Islet of Langerhans (tissue), 1 donor: ENCODE measurements at regions not wholly inside any gene's neighbourhood (a gene's known extent, or its start where the extent isn't known, plus 50 kb on each side); places are given as distances from the start of the nearest gene placed in this dataset.

Experiments
- FAIRE-seq: peaks from one replicate; lab custom pipeline; 2011; peaks lifted over from hg19 to GRCh38; lab: Jason Lieb, UNC

DNA sequence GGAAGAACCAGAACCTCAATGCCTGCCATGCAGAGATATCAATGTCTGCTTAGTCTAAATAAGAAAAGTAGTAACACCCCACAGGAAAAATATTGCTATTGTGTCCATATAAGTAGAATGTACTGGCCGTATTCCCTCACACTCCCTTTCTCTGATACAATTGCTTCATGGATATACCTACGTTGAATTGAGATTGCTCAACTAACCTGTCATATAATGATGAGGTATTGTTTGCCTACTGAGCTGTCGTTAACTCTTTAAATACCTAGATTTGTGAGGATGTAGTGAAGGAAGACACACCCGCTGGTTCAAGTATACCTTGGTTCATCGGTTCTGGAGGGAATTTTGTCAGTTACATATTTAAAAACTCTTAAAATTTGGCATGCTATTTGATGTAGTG is 480.7 kb upstream of the TCF4 start:
- no peak for FAIRE-seq

DNA sequence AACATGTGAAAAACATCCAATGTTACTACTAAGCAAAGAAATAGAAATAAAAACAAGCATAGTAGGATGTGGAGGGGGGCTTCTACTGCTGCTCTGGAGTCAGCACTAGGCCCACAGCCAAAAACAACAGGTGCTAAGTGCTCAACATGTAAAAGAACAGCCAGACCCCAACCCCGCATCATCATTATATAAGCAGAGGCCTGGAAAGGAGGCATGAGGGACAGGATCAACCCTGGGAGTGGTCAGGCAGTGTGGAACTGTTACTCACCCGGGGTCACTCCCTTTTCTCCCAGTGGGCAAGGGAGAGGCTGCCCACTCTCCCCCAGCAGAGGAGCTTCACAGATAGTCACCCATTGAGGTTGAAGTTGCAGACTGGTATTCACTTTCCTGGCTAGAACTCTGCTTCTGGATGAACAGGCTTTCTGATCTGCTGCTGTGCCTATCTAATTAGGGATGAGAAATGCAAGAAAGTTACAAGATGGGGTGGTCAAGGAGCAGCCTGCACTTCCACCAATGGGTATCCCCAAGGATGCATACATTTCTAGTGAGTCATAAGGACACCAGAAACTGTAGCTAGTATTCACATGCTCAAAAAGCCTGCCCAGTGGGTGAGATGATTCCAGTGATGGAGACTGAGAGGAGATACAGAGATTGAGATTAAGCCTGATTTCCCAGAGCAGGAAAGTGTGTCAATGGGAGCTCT is 480.1 kb upstream of the TCF4 start:
- no peak for FAIRE-seq

DNA sequence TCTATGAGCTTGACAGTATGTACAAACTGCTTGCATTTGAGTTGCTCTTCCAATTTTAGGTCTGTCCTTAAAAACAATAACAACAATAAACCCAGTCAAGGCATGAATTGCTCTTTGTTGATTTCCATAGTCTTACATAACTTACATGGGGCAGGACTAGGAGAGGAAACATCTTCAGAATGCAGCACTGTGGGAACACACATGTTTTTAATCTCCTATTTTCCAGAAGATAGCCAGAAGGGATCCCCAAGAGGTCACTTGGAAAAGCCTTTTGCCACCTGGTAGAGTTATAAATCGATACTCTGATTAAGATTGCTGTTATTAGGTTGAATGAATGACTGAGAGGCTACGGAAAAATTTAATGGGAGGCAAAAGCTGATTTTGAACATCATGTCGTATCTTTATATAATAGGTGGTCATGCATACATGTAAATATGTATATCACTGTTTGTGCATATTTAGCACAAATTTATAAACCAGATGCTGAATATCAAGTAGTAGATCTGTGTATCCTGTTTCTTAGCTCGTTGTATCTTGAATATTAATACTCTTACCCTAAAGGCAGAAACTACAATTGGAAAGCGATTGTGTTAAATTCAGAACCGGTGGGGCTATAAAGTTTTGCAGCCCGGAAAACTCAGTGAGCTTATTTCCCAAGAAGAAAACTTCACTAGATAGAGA is 479.4 kb upstream of the TCF4 start:
- FAIRE-seq = no peak

DNA sequence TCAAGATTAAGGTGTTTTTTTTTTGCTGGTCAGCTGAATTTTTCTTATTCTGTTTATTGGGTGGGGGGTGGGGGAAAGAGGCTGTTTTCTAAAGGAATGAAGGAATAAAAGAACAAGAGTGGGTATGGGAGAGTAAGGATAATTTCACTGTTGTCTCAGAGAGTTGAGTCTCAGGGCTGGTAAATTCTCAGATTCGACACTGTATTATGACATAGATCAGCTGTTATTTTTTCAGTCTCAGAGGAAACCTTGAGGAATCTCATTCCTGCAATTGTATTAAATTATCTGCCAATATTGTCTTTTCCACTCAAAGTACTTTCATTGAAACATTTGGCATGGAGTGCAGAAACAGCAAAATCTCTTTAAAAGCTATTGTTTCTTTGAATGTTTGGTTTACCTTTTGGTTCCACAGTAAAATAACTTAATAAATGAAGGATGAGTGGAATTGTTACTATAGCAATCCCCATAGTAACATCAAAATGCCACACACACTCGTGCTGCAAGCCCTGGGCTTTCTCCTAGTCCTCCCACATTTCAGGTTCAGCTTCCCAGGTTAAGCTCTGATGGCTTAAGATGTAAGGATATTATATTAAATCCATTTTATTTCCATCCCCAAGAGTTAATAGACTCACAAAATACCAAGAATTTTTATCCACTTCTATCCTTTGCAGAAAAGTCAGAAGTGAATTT is 478.7 kb upstream of the TCF4 start:
- FAIRE-seq = no peak

DNA sequence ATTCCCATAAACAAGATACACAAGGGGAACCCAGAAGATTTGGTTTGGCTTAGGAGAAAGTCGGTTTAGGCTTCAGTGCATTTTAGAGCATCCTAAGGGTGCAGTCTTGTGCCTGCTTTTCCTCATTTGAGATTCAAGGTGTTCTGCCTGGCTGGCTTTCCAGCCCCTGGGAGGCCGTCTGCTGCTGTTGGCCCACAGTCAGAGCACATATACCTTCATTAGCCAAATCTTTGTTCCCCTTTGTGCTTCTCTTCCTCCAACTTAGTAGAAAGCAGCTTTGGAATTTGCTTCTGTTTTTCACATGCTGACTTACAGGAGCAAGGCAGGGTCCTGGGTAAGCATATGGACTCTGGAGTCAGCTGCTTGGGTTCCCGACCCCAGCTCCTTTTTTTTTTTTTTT is 477.1 kb upstream of the TCF4 start:
- FAIRE-seq = no peak

DNA sequence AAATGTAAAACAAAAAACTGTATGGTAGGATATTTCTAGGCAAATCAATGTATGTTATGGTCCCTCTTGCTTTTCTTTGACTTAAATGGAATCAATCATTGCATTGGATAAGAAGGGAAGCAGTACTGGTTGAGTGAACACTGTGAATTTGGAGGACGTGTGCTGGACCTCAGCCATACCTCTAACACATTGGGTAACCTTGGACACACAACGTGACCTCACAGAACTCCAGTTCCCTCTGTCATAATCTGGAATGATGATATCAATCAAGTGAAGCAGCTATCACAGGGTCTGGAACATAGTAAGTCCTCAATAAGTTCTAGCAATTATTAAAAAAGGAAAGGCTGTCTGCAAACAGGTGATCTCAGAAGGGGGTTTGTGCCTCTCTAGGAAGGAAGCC is 474.9 kb upstream of the TCF4 start:
- no peak for FAIRE-seq

DNA sequence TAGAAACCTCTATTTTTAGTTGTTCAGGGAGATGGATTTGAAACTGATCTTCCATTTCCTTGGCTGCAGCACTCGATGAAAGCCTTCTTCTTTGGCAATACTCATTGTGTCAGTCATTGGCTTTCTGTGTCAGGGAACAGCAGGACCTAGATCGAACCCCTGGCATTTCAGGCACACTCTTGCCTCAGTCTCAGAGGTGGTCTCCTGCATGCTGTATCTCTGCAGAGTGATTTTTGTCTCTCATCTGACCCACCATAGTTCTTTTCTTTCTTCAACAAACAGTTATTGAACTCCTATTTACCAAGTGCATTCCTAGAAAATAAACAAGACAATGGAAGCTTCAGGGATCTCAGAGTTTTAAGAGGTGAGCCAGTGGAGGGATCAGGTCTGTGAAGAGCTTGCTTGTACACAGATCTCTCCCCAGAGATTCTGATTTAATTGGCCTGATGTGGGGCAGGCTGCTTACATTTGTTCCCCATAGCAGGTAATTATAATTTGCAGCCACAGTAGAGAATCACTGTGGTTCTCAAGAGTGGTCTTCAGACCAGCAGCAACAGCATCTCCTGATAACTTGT is 473.1 kb upstream of the TCF4 start:
- FAIRE-seq = no peak

DNA sequence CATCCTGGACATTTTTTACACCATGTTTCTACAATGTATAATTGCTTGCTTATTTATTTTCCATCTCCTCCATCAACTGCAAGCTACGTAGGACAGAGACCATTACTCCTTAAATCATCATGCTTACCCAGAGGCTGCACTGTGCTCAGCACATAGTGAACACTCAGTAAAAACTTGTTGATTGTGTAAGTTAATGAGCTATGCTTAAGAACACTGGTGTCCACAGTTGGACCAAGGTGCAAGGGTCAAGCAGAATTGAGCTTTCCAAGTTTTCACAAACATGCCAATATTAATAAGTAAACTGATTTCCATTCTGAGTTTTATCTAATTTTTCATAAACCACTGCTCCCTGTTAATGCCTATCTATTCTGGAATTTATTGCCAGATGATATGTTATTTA is 464.2 kb upstream of the TCF4 start:
- FAIRE-seq = no peak

DNA sequence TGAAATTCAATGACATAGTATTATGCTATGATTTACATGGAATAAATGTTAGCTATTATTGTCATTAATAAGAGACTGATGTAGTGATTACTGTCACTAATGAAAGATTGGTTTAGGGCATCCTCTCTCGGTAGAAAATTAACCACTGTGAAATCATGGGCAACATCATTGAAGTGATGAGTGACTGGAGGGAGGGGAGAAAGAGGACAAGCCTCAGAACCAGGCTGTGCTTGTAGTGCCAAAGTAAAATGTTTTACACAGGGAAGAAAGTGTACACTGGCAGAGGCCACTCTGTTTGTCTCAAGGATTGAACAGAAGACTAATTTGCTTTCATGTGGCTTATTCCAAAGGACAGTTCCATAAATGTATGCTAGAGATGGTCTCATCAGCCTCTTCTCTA is 456.2 kb upstream of the TCF4 start:
- no peak for FAIRE-seq

DNA sequence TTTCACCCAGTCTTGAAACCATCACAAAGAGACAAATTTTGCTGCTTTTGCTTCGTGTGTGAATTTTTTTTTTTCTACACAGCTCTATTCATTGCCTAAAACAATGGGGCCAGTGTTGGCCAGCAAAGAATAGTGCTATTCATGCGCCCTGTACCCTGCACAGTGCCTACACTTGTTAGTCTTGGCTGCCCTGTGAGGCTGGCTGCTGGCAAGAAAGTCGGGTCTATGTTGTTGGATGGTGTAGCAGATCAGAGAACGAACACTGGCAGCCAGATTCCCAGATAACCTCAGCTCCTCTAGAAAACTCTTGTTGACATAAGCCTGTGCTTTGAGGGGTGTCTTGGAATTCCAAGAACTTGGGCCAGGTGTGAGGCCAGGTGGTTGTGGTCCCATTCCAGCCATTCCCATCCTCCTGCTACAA is 455.7 kb upstream of the TCF4 start:
- FAIRE-seq = no peak

DNA sequence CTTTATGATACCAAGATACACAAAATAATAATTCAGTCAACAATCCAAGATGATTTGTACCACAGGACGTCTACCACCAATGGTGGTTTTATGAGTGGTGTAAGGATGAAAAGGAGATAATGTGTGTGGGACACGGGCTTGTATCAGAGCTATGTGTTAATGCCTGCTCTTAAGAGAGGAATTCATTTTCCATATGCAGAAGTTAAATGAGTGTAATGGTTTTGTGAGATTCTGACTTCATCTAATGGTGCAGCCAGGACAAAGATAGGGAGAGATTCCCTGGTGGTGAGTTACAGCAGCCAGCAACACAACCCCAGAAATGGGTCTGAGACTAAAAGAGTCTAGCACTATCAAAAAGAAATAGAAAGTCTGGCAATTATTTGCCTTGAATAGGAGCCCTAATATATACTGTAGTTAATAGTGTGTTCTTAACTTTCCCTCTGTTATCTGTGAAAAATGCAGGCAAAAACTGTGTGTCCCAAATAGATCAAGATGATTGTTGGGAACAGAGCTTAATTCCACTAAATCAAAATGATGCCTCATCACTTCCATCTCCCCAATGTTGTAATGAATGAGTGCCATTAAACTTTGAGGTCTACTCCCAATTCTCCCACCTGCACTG is 455.0 kb upstream of the TCF4 start:
- FAIRE-seq = no peak

DNA sequence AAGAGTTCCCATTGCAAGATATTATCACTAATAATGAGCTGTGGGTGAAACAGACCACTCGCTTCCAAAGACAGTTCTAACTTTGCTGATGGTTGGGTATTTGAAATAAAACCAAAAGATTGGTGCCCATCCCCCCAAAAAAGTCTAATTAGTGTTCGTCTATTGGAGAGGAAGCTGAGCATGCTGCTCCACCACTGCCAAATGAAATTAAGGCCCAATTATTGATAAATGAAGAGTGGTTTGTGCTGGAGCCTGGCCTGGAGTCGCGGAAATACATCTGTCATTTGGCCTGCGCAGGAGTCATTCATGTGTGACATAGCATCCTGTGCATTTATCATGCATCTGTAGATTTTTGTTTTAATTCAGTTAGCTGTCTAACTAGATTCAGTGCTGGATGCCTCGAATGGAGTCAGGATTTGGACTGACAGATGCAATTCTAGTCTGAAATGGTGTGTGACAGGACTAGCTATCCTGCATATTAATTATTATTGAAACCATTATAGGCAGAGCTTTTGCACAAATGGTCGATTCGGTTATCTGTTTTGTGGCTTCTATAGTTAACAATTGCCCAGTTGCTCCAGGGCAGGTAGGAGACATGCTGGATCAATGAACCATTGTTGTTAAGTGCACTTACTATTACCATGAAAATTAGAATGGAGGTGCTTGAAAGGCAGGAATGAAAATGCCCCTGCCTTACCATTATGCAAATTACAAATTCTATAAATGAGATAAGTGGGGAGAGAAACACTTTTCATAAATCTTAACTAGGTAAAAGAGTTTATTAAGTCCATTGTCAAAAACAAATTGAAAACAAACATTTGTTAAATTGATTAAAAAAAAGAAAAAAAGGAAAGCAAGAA is 450.4 kb upstream of the TCF4 start:
- no peak for FAIRE-seq

DNA sequence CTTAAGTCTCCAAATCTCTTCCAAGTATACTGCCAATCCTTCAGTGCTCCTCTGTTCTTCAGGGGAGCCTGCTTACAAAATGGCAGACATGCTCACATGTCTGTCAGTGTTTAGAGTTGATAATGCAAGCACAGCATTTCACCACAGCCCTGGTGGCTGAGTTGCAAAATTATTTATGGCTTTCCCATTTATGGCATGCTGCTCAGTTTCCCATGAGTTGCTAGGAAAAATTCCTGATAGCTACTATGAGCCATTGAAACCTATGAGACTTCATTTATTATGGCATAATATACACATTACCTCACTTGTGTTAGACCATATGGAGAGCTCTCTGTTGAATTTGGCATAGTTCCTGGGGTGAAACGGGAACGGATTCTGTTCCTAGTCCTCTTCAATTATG is 448.7 kb upstream of the TCF4 start:
- FAIRE-seq = no peak

DNA sequence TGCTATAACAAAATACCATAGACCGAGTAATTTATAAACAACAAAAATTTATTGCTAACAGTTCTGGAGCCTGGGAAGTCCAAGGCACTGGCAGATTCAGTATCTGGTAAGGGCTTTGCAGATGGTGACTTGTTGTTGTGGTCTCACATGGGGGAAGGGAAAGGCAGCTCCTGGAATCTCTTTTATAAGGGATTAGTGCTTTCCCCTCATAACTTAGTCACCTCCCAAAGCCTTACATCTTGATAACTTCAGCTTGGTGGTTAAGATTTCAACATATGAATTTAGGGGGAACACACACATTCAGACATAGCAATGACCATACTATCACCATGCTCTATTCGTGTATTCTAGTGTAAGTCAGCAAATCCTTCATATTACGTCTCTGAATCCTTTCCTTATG is 447.6 kb upstream of the TCF4 start:
- FAIRE-seq = no peak

DNA sequence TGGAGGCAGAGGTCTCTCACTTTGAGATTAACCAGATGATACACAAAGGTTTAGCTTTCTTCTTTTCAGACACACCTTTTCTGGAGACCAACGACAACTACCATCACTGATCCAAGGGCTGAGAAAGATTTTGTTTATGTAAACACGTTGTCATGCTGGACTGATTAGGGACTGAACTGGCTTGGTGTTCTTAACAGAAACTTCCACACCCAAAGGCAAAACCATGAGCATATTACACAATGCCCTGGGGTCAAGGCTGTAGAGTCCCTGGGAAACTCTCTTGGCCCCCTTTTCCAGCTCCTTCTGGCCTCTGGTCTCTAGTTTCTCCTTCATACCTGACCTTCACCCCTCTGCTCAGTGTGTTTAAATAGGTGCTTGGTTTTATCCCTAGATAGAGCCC is 447.0 kb upstream of the TCF4 start:
- no peak for FAIRE-seq

DNA sequence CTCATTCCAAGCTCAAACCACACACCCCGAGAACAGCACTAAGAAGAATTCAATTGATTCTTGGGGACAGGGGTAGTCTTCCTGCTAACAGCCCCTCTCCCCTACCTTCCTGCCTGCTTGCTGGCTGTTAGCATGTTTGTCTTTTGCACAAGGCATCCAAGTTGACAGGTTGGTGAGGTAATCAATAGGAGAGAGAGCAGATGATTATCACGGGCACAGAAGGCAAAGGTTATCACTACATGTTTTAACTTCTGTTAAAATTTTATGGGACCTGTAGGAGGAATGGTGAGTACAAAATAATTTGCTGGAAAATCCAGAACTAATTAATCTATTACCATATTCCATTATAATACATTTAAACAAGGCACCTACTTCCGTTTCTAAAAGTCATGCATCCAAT is 442.1 kb upstream of the TCF4 start:
- no peak for FAIRE-seq

DNA sequence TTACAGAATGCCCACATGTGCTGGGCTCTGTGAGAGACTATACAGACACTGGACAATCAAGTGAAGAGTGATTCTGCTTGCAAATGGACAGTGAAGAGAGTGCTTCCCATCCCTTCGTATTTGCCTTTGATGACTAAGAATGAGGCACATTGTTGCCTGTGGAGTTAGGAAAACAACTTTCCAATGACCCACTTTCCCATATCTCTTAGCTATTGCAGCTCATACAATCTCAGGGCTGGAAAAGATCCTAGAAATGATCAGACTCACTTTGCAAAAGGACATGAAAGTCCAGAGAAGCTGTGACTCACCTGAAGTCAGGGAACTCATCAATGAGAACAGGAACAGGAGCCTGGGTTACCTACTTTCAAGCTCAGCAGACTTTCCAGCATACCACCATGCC is 440.5 kb upstream of the TCF4 start:
- FAIRE-seq = no peak

DNA sequence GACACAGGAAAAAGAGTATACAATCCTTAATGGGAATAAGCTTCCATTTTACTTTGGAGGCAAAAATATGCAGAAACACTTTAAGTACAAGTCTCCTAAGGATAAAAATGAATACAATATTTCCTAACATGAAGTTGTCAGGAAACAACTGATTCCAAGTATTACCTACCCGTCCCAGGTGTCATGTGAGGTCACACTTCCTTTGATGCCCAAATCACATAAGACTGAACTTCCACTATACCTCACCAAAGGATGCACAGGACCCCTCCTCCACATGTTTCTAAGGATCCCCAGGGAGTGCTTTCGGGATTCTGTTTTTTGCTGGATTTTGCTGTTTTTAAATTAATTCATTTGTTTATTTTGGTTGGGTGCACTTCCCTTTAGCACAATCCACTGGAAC is 438.5 kb upstream of the TCF4 start:
- no peak for FAIRE-seq

DNA sequence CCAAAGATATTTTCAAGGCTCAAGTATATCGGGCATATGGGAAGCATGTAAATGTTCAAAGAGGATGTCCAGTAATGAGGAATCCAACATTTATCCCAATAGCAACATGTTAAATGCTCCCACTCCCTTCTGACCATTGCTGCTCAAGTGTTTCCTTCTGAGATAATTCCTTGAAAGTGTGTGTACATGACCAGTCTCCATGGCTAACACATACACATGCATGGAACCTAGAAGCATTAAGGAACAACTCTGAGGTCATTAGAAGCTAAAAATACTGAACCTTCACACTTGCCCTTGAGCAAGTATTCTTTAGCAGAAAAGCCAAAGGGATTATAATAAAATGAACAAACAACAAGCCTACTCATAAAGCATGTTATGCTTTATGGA is 433.8 kb upstream of the TCF4 start:
- no peak for FAIRE-seq

DNA sequence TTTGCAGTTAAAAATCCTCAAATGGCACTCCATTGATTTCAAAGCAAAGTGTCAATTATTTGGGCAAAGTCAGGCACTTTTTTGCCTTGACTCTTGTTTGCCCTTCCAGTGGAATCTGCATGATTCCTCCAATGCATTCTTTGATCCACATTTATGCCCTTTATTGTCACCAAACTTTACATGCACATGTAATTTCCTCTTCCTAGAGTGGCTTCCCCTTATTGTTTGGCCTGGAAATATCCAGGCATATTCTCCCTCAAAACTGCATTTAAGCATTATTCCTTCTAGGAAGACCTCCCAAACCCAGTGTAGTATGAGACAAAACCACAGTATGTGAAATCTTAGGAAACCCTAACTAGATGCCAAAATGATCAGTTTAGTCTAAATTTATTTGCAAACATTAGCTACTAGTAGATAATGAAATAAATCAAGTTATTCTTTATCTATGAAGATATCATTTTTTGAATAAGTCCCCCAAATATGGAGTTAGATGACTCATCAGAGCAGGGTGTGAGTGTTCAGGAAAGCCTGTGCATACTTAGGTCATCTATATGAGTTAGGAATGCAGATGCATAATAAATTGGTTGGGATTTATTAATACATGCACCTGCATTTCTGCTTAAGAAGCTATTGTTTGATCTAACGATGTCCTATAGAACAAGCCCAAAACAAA is 433.3 kb upstream of the TCF4 start:
- FAIRE-seq = no peak

DNA sequence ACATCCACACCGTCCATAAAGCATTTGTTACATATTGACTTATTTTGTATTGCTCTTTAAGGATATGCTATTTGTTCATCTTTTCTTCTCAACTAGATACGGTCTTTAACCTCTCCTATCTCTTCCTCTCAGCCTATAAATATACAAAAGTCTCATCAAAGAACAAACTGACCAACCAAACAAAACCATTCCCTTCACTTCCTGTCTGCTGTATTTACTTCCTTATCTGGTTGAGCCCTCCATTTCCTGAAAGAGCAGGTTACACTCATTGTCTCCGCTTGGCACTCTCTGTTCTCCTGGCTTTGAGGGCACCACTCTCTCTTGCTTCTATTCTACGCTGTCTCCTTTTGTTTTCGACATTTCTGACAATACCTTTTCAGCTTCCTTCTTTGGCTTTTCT is 431.9 kb upstream of the TCF4 start:
- FAIRE-seq = no peak
